Left hindlimb (tissue), 1 donor: ENCODE measurements at regions not wholly inside any gene's neighbourhood (a gene's known extent, or its start where the extent isn't known, plus 50 kb on each side); places are given as distances from the start of the nearest gene placed in this dataset.

Experiments
- DNase-seq: peaks from one replicate; pipeline ENCODE4 v3.0.0-alpha.2; 2018

- no peak for DNase-seq
Measured at GRCh38 chr11:80455818-80456217, 1015.0 kb upstream of the TENM4 start.

- no peak for DNase-seq
Measured at GRCh38 chr11:80451105-80451504, 1010.3 kb upstream of the TENM4 start.

GRCh38 chr11:80448709-80449108, 1007.9 kb upstream of the TENM4 start:
- no peak for DNase-seq

- DNase-seq: no peak
Measured at GRCh38 chr11:80443177-80443576, 1002.3 kb upstream of the TENM4 start.

GRCh38 chr11:80441821-80442220, 1001.0 kb upstream of the TENM4 start:
- DNase-seq: no peak

GRCh38 chr11:80440835-80441234, 1000.0 kb upstream of the TENM4 start:
- DNase-seq: no peak

- no peak for DNase-seq
Measured at GRCh38 chr11:80436547-80436946, 995.7 kb upstream of the TENM4 start.

GRCh38 chr11:80435345-80435744, 994.5 kb upstream of the TENM4 start:
- DNase-seq: no peak

GRCh38 chr11:80432057-80432456, 991.2 kb upstream of the TENM4 start:
- DNase-seq: no peak

GRCh38 chr11:80424012-80424695, 983.3 kb upstream of the TENM4 start:
- DNase-seq: no peak

GRCh38 chr11:80420374-80420773, 979.5 kb upstream of the TENM4 start:
- DNase-seq: no peak

- DNase-seq: no peak
Measured at GRCh38 chr11:80417681-80418080, 976.9 kb upstream of the TENM4 start.

- DNase-seq: no peak
Measured at GRCh38 chr11:80415580-80415979, 974.8 kb upstream of the TENM4 start.

GRCh38 chr11:80414181-80415165, 973.6 kb upstream of the TENM4 start:
- no peak for DNase-seq

- no peak for DNase-seq
Measured at GRCh38 chr11:80412604-80413003, 971.8 kb upstream of the TENM4 start.

- no peak for DNase-seq
Measured at GRCh38 chr11:80393210-80393609, 952.4 kb upstream of the TENM4 start.

GRCh38 chr11:80390505-80390904, 949.7 kb upstream of the TENM4 start:
- DNase-seq: no peak

- DNase-seq: no peak
Measured at GRCh38 chr11:80388536-80388935, 947.7 kb upstream of the TENM4 start.

- no peak for DNase-seq
Measured at GRCh38 chr11:80388130-80388529, 947.3 kb upstream of the TENM4 start.

GRCh38 chr11:80383655-80384054, 942.8 kb upstream of the TENM4 start:
- DNase-seq: no peak

GRCh38 chr11:80379620-80380278, 938.9 kb upstream of the TENM4 start:
- no peak for DNase-seq

- no peak for DNase-seq
Measured at GRCh38 chr11:80371931-80372330, 931.1 kb upstream of the TENM4 start.

GRCh38 chr11:80365980-80366379, 925.1 kb upstream of the TENM4 start:
- no peak for DNase-seq
